Motor neuron (in vitro differentiated cells): ENCODE measurements at regions not wholly inside any gene's neighbourhood (a gene's known extent, or its start where the extent isn't known, plus 50 kb on each side); places are given as distances from the start of the nearest gene placed in this dataset.

ENCODE experiments used
- ATAC-seq, 8 experiments: fragments of 200-7000 bp; cut with Tn5 transposase; replicated peaks in 6 of 8; 2 replicates each; pipeline ENCODE4 v1.8.0; 2021; ENCODE audit warnings: mild to moderate bottlenecking in 8 of 8, moderate library complexity in 8 of 8
- H3K27ac ChIP-seq, 2 donors: fragments of 250-450 bp; sonication (Bioruptor Pico); 2 replicates each; pipeline ENCODE4 v1.9.0; 2021; ENCODE audit warnings: antibody characterized with exemption in 2 of 2, mild to moderate bottlenecking in 2 of 2, moderate library complexity in 1 of 2
- H3K4me1 ChIP-seq, 2 donors: fragments of 250-450 bp; sonication (Bioruptor Pico); replicated peaks in 1 of 2; 2 replicates each; pipeline ENCODE4 v1.6.1; 2021; ENCODE audit warnings: antibody characterized with exemption in 2 of 2, mild to moderate bottlenecking in 2 of 2, moderate library complexity in 1 of 2
- H3K4me3 ChIP-seq, 5 donors: fragments of 250-450 bp; sonication (Bioruptor Pico); 2 replicates each; pipeline ENCODE4 v1.9.0; 2021; ENCODE audit warnings: antibody characterized with exemption in 5 of 5, mild to moderate bottlenecking in 5 of 5, moderate library complexity in 4 of 5
- WGBS, 10 experiments: fragments of 450-650 bp; shearing (Covaris generic); methylation state at CpG; one replicate each; pipeline ENCODE4 v1.0.0; 2022; 5-methylcytosine and 5-hydroxymethylcytosine counted together
- in situ Hi-C, 9 experiments: fragments of 400-800 bp; cut with MboI; loops; one replicate each; pipeline ENCODE4 v1.15.0; 2021; ENCODE audit warnings: low sequenced_read_pairs in 9 of 9, low pct_unique_long_range_greater_than_20kb in 2 of 9; ENCODE audit not compliant: unreplicated experiment in 9 of 9

- Histone ChIP-seq H3K4me3 (no peak overlapping the region), H3K4me1 (no peaks in the 10 kb centered on the region), H3K27ac (no peak overlapping the region)
- in situ Hi-C loops: no loop called here
- peak in 1 of 8 experiments; percentile 40 for ATAC-seq
- 34 to 100% (median 85%) methylated on average over 1 to 5 of the region's 9 CpGs for WGBS, 10 experiments
Observed at GRCh38 chr7:36090976-36091873, 61.8 kb upstream of the EEPD1 start.

GRCh38 chr7:36091874-36092176 is 61.2 kb upstream of the EEPD1 start:
- no peak for ATAC-seq
- in situ Hi-C loops: no loop called here

GRCh38 chr7:36092221-36092771 is 60.8 kb upstream of the EEPD1 start:
- Histone ChIP-seq H3K4me3 (no peak overlapping the region), H3K4me1 (no peaks in the 10 kb centered on the region), H3K27ac (no peak overlapping the region)
- ATAC-seq: peak in 1 of 8 experiments; percentile 28
- WGBS, 10 experiments: 60 to 96% (median 80%) methylated on average over 1 to 8 of the region's 11 CpGs; no CpG with 5 or more reads in 4 of the 10 experiments
- in situ Hi-C loops: no loop called here

More at GRCh38 chr7:36091874-36092176, 61.2 kb upstream of the EEPD1 start:
- Histone ChIP-seq H3K4me3 (no peak overlapping the region), H3K27ac (no peak overlapping the region), H3K4me1 (no peaks in the 10 kb centered on the region)
- WGBS, 10 experiments: 63 to 100% (median 75%) methylated on average over 1 to 2 of the region's 2 CpGs; no CpG with 5 or more reads in 5 of the 10 experiments

- no peak overlapping the region for H3K4me3 ChIP-seq
- in situ Hi-C loops: no loop called here
- WGBS, 10 experiments: 42 to 83% (median 78%) methylated on average over 1 to 6 of the region's 6 CpGs; no CpG with 5 or more reads in 3 of the 10 experiments
- no peak for ATAC-seq
- H3K27ac ChIP-seq: no peak overlapping the region
- H3K4me1 ChIP-seq: no peaks in the 10 kb centered on the region
Observed at GRCh38 chr7:36096460-36097095, 56.5 kb upstream of the EEPD1 start.

- Histone ChIP-seq H3K4me3 (no peak overlapping the region), H3K4me1 (no peaks in the 10 kb centered on the region), H3K27ac (no peak overlapping the region)
- in situ Hi-C loops: no loop called here
- no peak for ATAC-seq
Observed at GRCh38 chr7:36098096-36098495, 55.0 kb upstream of the EEPD1 start.

- in situ Hi-C loops: no loop called here
- Histone ChIP-seq H3K27ac (no peak overlapping the region), H3K4me3 (no peak overlapping the region), H3K4me1 (no peaks in the 10 kb centered on the region)
- ATAC-seq: peak in 1 of 8 experiments; percentile 33
- 0 to 76% (median 46%) methylated on average over 1 to 2 of the region's 2 CpGs; no CpG with 5 or more reads in 1 of the 10 experiments for WGBS, 10 experiments
Observed at GRCh38 chr7:36100226-36100625, 52.8 kb upstream of the EEPD1 start.

- in situ Hi-C loops: no loop called here
Observed at GRCh38 chr7:36100634-36101033, 52.4 kb upstream of the EEPD1 start.

More at GRCh38 chr7:36100634-36101033, 52.4 kb upstream of the EEPD1 start:
- no peaks in the 10 kb centered on the region for H3K4me1 ChIP-seq
- WGBS, 10 experiments: 11 to 100% (median 67%) methylated on average over 1 of the region's 1 CpG; no CpG with 5 or more reads in 3 of the 10 experiments
- H3K27ac ChIP-seq: no peak overlapping the region
- no peak overlapping the region for H3K4me3 ChIP-seq
- ATAC-seq: no peak
